MG63 (cell line): ENCODE measurements at regions not wholly inside any gene's neighbourhood (a gene's known extent, or its start where the extent isn't known, plus 50 kb on each side); places are given as distances from the start of the nearest gene placed in this dataset.

ENCODE experiments used
- DNase-seq: peaks from one replicate; pipeline ENCODE4 v3.0.0-alpha.2; 2020
- H3K27me3 ChIP-seq: fragments of 250-450 bp; sonication (Bioruptor Pico); 2 replicates; pipeline ENCODE4 v1.5.1; 2020; ENCODE audit warnings: mild to moderate bottlenecking, moderate library complexity
- H3K36me3 ChIP-seq: fragments of 250-450 bp; sonication (Bioruptor Pico); 2 replicates; pipeline ENCODE4 v1.5.1; 2020; ENCODE audit warnings: mild to moderate bottlenecking, moderate library complexity
- H3K4me3 ChIP-seq: fragments of 250-450 bp; sonication (Bioruptor Pico); 2 replicates; pipeline ENCODE4 v1.5.1; 2020; ENCODE audit warnings: mild to moderate bottlenecking, moderate library complexity
- H3K9me3 ChIP-seq: fragments of 250-450 bp; sonication (Bioruptor Pico); 2 replicates; pipeline ENCODE4 v1.5.1; 2020; ENCODE audit warnings: mild to moderate bottlenecking, moderate library complexity

DNA sequence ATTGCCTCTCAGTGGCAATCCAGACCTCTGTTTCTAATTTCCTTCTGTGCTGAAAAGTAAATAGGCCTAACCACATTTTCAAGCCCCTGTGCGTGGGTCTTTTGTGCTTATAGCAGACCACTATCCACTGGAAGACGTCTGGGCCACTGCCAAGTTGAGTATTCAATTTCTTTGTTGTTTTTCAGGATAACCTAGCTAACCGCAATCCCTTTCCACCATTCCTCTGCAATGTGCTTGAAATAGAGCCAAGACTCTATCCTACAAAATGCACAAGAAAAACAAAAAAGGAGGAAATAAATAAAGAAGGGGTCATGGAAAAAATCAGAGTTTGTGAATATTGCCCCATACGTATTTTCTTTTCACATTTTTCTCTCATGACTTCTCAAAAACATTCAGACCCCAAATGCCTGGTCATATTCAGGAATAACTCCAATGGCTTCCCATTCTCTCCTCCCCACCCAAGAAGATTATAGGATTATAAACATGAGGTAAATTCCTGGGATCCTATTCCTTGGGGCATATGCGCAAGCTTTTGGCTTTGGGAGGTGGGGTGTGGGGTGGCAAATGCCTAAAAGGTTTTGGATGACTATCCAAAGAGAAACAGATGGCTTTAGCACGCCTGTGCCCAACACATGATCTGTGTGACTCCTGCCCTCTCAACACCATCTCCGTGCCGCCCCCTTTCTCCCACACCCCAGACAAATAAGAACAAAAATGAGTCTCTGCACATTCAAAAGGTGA is 217.9 kb upstream of the THBS1 start:
- no peak overlapping the region for H3K4me3 ChIP-seq
- H3K9me3 ChIP-seq: peaks cover 5% of the 10 kb centered on the region
- H3K36me3 ChIP-seq: no peaks in the 10 kb centered on the region
- DNase-seq: peak; percentile 91
- H3K27me3 ChIP-seq: no peaks in the 10 kb centered on the region

- Histone ChIP-seq H3K9me3 (peaks cover 8% of the 10 kb centered on the region), H3K27me3 (no peaks in the 10 kb centered on the region), H3K36me3 (no peaks in the 10 kb centered on the region), H3K4me3 (no peak overlapping the region)
- peak; percentile 29 for DNase-seq
Observed at GRCh38 chr15:39363761-39364586, 216.9 kb upstream of the THBS1 start.

DNA sequence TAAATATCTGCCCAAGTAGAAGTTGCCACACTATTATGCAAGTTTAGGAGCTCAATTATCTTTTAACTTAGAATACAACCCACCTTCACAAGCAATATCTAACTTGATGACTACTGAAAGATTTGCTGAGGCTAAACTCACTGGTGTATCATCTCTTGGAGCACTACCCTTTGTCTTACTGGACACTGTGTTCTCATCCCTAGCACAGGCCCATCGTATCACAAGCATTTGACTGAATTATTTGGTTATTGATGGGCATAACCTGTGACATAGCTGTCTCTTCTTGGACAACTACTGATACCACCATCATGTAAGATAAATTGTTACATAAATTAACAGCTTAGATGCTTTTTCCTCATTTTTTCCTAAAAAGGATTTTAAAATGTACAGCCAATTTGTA is 216.2 kb upstream of the THBS1 start:
- DNase-seq: no peak
- H3K4me3 ChIP-seq: no peak overlapping the region
- H3K9me3 ChIP-seq: peaks cover 10% of the 10 kb centered on the region
- H3K27me3 ChIP-seq: no peaks in the 10 kb centered on the region
- no peaks in the 10 kb centered on the region for H3K36me3 ChIP-seq

GRCh38 chr15:39365161-39365560 is 215.7 kb upstream of the THBS1 start:
- Histone ChIP-seq H3K27me3 (no peaks in the 10 kb centered on the region), H3K9me3 (peaks cover 10% of the 10 kb centered on the region), H3K36me3 (no peaks in the 10 kb centered on the region), H3K4me3 (no peak overlapping the region)
- DNase-seq: no peak

GRCh38 chr15:39365873-39366272 is 215.0 kb upstream of the THBS1 start:
- DNase-seq: no peak
- Histone ChIP-seq H3K9me3 (peaks cover 10% of the 10 kb centered on the region), H3K4me3 (no peak overlapping the region), H3K36me3 (no peaks in the 10 kb centered on the region), H3K27me3 (no peaks in the 10 kb centered on the region)

DNA sequence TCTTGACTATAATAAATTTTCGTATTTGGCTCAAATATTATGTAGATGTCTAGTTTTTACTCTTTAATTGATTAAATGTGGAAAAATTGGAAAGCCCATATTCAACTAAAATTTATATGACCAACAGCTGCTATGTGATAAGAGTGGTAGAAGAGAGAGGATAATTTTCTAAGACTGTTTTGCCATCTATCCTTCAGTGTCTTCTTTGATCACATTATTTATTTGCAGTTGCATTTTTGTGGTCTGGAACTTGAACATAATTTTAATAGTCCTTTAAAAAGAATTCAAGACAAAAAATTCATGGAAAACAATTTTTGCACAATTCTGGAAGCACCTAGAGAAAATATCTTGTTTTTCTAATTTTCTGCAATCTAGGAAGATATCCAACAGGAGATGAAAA is 213.3 kb upstream of the THBS1 start:
- Histone ChIP-seq H3K27me3 (no peaks in the 10 kb centered on the region), H3K9me3 (peaks cover 12% of the 10 kb centered on the region), H3K4me3 (no peak overlapping the region), H3K36me3 (no peaks in the 10 kb centered on the region)
- DNase-seq: no peak

GRCh38 chr15:39369768-39370167 is 211.1 kb upstream of the THBS1 start:
- no peak overlapping the region for H3K4me3 ChIP-seq
- no peaks in the 10 kb centered on the region for H3K36me3 ChIP-seq
- DNase-seq: no peak
- no peaks in the 10 kb centered on the region for H3K27me3 ChIP-seq
- H3K9me3 ChIP-seq: peaks cover 13% of the 10 kb centered on the region

- H3K36me3 ChIP-seq: no peaks in the 10 kb centered on the region
- DNase-seq: no peak
- H3K9me3 ChIP-seq: peaks cover 4% of the 10 kb centered on the region; the same call in 1 of the 2 replicates
- no peak overlapping the region for H3K4me3 ChIP-seq
- H3K27me3 ChIP-seq: no peaks in the 10 kb centered on the region
Observed at GRCh38 chr15:39376371-39376909, 204.4 kb upstream of the THBS1 start.

DNA sequence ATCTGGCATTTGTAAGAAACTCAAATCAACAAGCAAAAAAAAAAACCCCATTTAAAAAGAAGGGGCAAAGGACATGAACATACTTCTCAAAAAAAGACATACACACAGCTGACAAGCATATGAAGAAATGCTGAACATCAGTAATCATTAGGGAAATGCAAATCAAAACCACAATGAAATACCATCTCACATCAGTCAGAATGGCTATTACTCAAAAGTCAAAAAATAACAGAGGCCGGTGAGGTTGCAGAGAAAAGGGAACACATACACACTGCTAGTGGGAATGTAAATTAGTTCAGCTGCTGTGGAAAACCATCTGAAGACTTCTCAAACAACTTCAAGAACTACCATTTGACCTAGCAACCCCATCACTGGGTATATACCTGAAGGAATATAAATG is 199.4 kb upstream of the THBS1 start:
- DNase-seq: no peak
- Histone ChIP-seq H3K36me3 (no peaks in the 10 kb centered on the region), H3K4me3 (no peak overlapping the region), H3K27me3 (no peaks in the 10 kb centered on the region), H3K9me3 (no peaks in the 10 kb centered on the region)

DNA sequence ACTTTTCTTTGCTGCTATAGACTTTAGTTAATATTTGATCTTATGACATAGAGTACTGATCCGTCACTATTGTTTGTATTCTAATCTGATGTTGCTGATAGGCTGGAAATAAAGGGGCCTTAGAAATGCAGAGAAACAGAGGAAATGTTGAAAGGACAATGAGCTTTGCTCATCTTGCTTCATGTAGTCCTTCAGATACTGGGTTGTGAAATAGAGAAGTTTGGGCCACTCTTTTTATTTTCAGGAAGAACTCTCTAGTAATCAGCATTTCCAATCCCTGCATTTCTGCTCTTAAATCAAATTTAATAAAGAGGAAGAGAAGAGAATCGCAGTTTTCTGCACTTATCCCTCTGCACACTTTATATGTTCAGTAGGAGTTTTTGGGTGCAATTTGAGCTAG is 192.8 kb upstream of the THBS1 start:
- H3K4me3 ChIP-seq: no peak overlapping the region
- no peak for DNase-seq
- no peaks in the 10 kb centered on the region for H3K9me3 ChIP-seq
- H3K27me3 ChIP-seq: no peaks in the 10 kb centered on the region
- H3K36me3 ChIP-seq: no peaks in the 10 kb centered on the region

DNA sequence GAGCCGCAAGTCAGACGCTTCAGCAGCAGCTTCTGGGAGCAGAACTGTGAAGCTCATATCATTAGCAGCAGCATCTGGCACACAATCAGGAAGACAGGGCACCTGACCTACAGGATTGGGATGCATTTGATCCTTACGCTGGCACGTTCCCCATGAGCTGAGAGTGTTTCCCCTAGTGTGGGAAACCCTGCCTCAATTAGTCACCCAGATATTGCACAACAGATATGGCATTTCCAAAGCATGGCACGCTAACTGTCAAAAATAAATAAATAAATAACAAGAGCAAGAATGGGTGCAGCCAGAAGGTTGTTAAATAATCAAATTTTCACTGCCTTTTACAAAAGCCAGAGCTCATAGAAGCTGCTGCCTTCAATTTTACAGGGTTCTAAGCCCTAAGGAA is 189.6 kb upstream of the THBS1 start:
- no peaks in the 10 kb centered on the region for H3K27me3 ChIP-seq
- peak; percentile 62 for DNase-seq
- no peaks in the 10 kb centered on the region for H3K36me3 ChIP-seq
- H3K9me3 ChIP-seq: no peaks in the 10 kb centered on the region
- no peak overlapping the region for H3K4me3 ChIP-seq

DNA sequence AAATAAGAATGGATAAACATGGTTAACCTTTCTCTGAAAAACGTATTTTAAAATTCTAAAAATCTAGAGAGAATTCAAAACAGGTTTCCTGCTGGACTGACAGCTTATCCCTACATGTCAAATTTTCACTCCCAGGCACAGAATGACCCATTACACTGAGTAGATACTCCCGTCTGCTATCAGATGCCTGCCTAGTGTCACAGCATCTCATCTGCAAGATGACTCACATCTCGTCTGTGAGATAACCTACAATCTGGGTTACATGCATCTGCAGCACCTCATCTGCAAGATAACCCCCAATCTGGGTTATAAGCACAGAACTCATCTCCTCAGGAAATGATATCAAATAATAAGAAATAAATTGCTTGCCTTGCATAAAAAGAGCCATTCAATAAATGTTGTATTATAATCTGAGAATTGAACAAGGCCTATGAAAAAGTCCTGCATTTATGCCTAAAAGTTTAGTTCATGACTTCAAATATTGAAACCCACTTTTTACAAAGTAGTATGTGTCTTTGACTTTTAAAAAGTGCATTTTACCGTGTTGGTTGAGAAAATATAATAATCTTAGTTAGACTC is 188.3 kb upstream of the THBS1 start:
- Histone ChIP-seq H3K36me3 (no peaks in the 10 kb centered on the region), H3K4me3 (no peak overlapping the region), H3K27me3 (no peaks in the 10 kb centered on the region), H3K9me3 (no peaks in the 10 kb centered on the region)
- no peak for DNase-seq

GRCh38 chr15:39393575-39394335 is 187.1 kb upstream of the THBS1 start:
- H3K27me3 ChIP-seq: no peaks in the 10 kb centered on the region
- no peak for DNase-seq
- no peak overlapping the region for H3K4me3 ChIP-seq
- no peaks in the 10 kb centered on the region for H3K9me3 ChIP-seq
- no peaks in the 10 kb centered on the region for H3K36me3 ChIP-seq

GRCh38 chr15:39394496-39394895 is 186.4 kb upstream of the THBS1 start:
- no peak for DNase-seq
- Histone ChIP-seq H3K27me3 (no peaks in the 10 kb centered on the region), H3K4me3 (no peak overlapping the region), H3K9me3 (no peaks in the 10 kb centered on the region), H3K36me3 (no peaks in the 10 kb centered on the region)

GRCh38 chr15:39396979-39397615 is 183.8 kb upstream of the THBS1 start:
- Histone ChIP-seq H3K36me3 (no peaks in the 10 kb centered on the region), H3K9me3 (no peaks in the 10 kb centered on the region), H3K27me3 (no peaks in the 10 kb centered on the region), H3K4me3 (no peak overlapping the region)
- DNase-seq: no peak

- no peaks in the 10 kb centered on the region for H3K9me3 ChIP-seq
- H3K27me3 ChIP-seq: no peaks in the 10 kb centered on the region
- no peak overlapping the region for H3K4me3 ChIP-seq
- DNase-seq: no peak
- H3K36me3 ChIP-seq: no peaks in the 10 kb centered on the region
Observed at GRCh38 chr15:39397883-39398282, 183.0 kb upstream of the THBS1 start.
